ENCODE measurements at regions not wholly inside any gene's neighbourhood (a gene's known extent, or its start where the extent isn't known, plus 50 kb on each side); places are given as distances from the start of the nearest gene placed in this dataset.
"Not testable (repeated sequence)": the region's sequence is repeated elsewhere in the genome, so short reads cannot be mapped to it uniquely, and the experiment has no call there.

DNA sequence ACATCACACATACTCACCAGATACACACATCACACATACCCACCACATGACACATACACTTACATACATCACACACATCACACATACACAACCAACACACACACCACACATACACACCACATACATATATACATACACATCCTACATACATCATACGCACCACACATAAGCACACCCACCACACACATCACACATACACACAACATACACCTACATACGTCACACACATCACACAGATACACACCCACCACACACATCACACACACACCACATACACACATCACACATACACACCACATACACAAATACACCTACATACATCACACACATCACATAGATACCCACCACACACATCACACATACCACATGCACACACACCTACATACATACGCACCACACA, 158.4 kb downstream of the NDUFA10 start:
- H3K27ac Mint-ChIP-seq: no peak overlapping the region
- H3K4me1 ChIP-seq: peaks cover 6% of the 10 kb centered on the region
- no peaks in the 10 kb centered on the region for H3K27me3 Mint-ChIP-seq (ENCODE audit: insufficient read depth, low read depth)
- H3K36me3 ChIP-seq: no peaks in the 10 kb centered on the region
- no peaks in the 10 kb centered on the region for H3K27me3 ChIP-seq
- no peak overlapping the region for H3K9ac ChIP-seq
- DNase-seq (ENCODE audit: low spot score): no peak
- no peaks in the 10 kb centered on the region for H3K9me3 Mint-ChIP-seq
- no peaks in the 10 kb centered on the region for H4K20me1 ChIP-seq (ENCODE audit: low read depth)
- no peaks in the 10 kb centered on the region for H3K79me2 ChIP-seq (ENCODE audit: low read depth)
- no peak overlapping the region for H3K4me3 ChIP-seq
- H3K4me3 Mint-ChIP-seq: no peak overlapping the region
- no peaks in the 10 kb centered on the region for H3K4me1 Mint-ChIP-seq
- no peaks in the 10 kb centered on the region for H3K9me3 ChIP-seq (ENCODE audit: low read depth)
- no peak overlapping the region for H3K27ac ChIP-seq
- H2AFZ ChIP-seq (replicated peaks): no peak overlapping the region
- H3K36me3 Mint-ChIP-seq: no peaks in the 10 kb centered on the region
- no peak overlapping the region for H3K4me2 ChIP-seq
- no peak for TF ChIP-seq CTCF (IDR thresholded peaks at IDR 0.05)
- no peak for TF ChIP-seq EZH2 (IDR thresholded peaks at IDR 0.05)
- no peak for TF ChIP-seq EZH2phosphoT487 (IDR thresholded peaks at IDR 0.05)
- H3F3A ChIP-seq (ENCODE audit: low read depth): peaks cover 31% of the 10 kb centered on the region

DNA sequence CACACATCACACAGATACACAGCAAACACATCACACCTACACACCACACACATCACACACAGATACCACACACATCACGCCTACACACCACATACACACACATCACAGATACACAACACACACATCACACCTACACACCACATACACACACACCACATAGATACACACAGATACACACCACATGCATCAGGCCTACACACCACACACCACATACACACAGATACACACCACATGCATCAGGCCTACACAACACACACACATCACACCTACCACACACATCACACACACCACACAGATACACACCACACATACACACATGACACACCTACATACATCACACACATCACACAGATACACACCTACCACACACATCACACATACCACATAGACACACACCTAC, 158.8 kb downstream of the NDUFA10 start:
- H3K27ac Mint-ChIP-seq: no peak overlapping the region
- H3F3A ChIP-seq (ENCODE audit: low read depth): peaks cover 31% of the 10 kb centered on the region
- no peak overlapping the region for H3K4me3 Mint-ChIP-seq
- no peak overlapping the region for H3K4me2 ChIP-seq
- no peak for DNase-seq (ENCODE audit: low spot score)
- H3K27ac ChIP-seq: no peak overlapping the region
- H3K4me3 ChIP-seq: no peak overlapping the region
- no peak overlapping the region for H2AFZ ChIP-seq (replicated peaks)
- H3K79me2 ChIP-seq (ENCODE audit: low read depth): no peaks in the 10 kb centered on the region
- no peaks in the 10 kb centered on the region for H3K9me3 ChIP-seq (ENCODE audit: low read depth)
- no peaks in the 10 kb centered on the region for H3K4me1 Mint-ChIP-seq
- H4K20me1 ChIP-seq (ENCODE audit: low read depth): no peaks in the 10 kb centered on the region
- H3K4me1 ChIP-seq: peaks cover 6% of the 10 kb centered on the region
- H3K9me3 Mint-ChIP-seq: no peaks in the 10 kb centered on the region
- no peak for TF ChIP-seq EZH2phosphoT487 (IDR thresholded peaks at IDR 0.05)
- TF ChIP-seq EZH2 (IDR thresholded peaks at IDR 0.05): no peak
- no peak for TF ChIP-seq CTCF (IDR thresholded peaks at IDR 0.05)
- no peaks in the 10 kb centered on the region for H3K36me3 Mint-ChIP-seq
- H3K27me3 ChIP-seq: no peaks in the 10 kb centered on the region
- H3K9ac ChIP-seq: no peak overlapping the region
- H3K36me3 ChIP-seq: no peaks in the 10 kb centered on the region
- no peaks in the 10 kb centered on the region for H3K27me3 Mint-ChIP-seq (ENCODE audit: insufficient read depth, low read depth)

GRCh38 chr2:239865856-239866255, 159.3 kb downstream of the NDUFA10 start:
- H4K20me1 ChIP-seq (ENCODE audit: low read depth); H3K36me3 Mint-ChIP-seq; H2AFZ ChIP-seq (replicated peaks); H3K27ac ChIP-seq; H3K4me1 Mint-ChIP-seq; DNase-seq (ENCODE audit: low spot score); H3K4me2 ChIP-seq; H3K36me3 ChIP-seq; H3K9ac ChIP-seq; H3K27me3 ChIP-seq; H3K9me3 ChIP-seq (ENCODE audit: low read depth); H3K27ac Mint-ChIP-seq; H3K4me3 Mint-ChIP-seq; H3K4me1 ChIP-seq; H3K9me3 Mint-ChIP-seq; H3K27me3 Mint-ChIP-seq (ENCODE audit: insufficient read depth, low read depth); H3K4me3 ChIP-seq; H3K79me2 ChIP-seq (ENCODE audit: low read depth): not testable (repeated sequence)
- peaks cover 31% of the 10 kb centered on the region for H3F3A ChIP-seq (ENCODE audit: low read depth)

GRCh38 chr2:239865059-239865639, 160.0 kb downstream of the NDUFA10 start:
- Histone ChIP-seq H3K27ac (no peak overlapping the region), H3K4me3 (no peak overlapping the region), H3K27me3 (peaks cover 3% of the 10 kb centered on the region), H3K4me1 (peaks cover 6% of the 10 kb centered on the region), H3K79me2 (ENCODE audit: low read depth) (no peaks in the 10 kb centered on the region), H3K36me3 (no peaks in the 10 kb centered on the region), H3K4me2 (no peak overlapping the region), H2AFZ (replicated peaks) (no peak overlapping the region), H3K9ac (no peak overlapping the region), H3K9me3 (ENCODE audit: low read depth) (no peaks in the 10 kb centered on the region), H4K20me1 (ENCODE audit: low read depth) (no peaks in the 10 kb centered on the region), H3F3A (ENCODE audit: low read depth) (peaks cover 31% of the 10 kb centered on the region)
- no peaks in the 10 kb centered on the region for H3K9me3 Mint-ChIP-seq
- no peak for DNase-seq (ENCODE audit: low spot score)
- no peaks in the 10 kb centered on the region for H3K4me1 Mint-ChIP-seq
- no peak overlapping the region for H3K4me3 Mint-ChIP-seq
- no peaks in the 10 kb centered on the region for H3K27me3 Mint-ChIP-seq (ENCODE audit: insufficient read depth, low read depth)
- TF ChIP-seq EZH2 (IDR thresholded peaks at IDR 0.05): no peak
- TF ChIP-seq CTCF (IDR thresholded peaks at IDR 0.05): no peak
- TF ChIP-seq EZH2phosphoT487 (IDR thresholded peaks at IDR 0.05): no peak
- no peaks in the 10 kb centered on the region for H3K36me3 Mint-ChIP-seq
- H3K27ac Mint-ChIP-seq: no peak overlapping the region

All from neural progenitor cell (in vitro differentiated cells).